K562 (cell line): ENCODE measurements at regions not wholly inside any gene's neighbourhood (a gene's known extent, or its start where the extent isn't known, plus 50 kb on each side); places are given as distances from the start of the nearest gene placed in this dataset.

ENCODE experiments used
- ATAC-seq: fragments of 200-7000 bp; cut with Tn5 transposase; 3 replicates; pipeline ENCODE4 v1.9.1; 2020; ENCODE audit warnings: moderate library complexity
- BruUV-seq: library from RNA; stranded (reverse); fragments of 400-500 nt; replicated peaks from 2 replicates; lab custom pipeline; 2021; lab: Mats Ljungman, UMichigan
- CTCF ChIA-PET: fragments of 300-600 bp; formaldehyde crosslinking; extraction: SDS; loops from one replicate; lab custom pipeline; 2021; ENCODE audit warnings: low intra/inter-chr PET ratio; lab: Yijun Ruan, JAX
- POLR2A ChIA-PET: fragments of 300-600, 350-650 bp; sonication (Branson Sonifier 250); formaldehyde crosslinking; extraction: SDS; loops from one replicate; lab custom pipeline; 2021; ENCODE audit warnings: antibody characterized with exemption, inconsistent platforms; lab: Yijun Ruan, JAX
- DNase-seq, 4 experiments: peaks; one replicate each; pipeline versions ENCODE4 v3.0.0 to v3.0.0-alpha.2; 2011 to 2018; ENCODE audit warnings: low spot score in 3 of 4, mixed read lengths in 3 of 4; ENCODE audit errors: extremely low read depth in 1 of 4
- FAIRE-seq: peaks from 2 replicates; lab custom pipeline; 2011; peaks lifted over from hg19 to GRCh38; lab: Jason Lieb, UNC
- H2AFZ ChIP-seq: 2 replicates; pipeline ENCODE4 v1.6.0; 2011; ENCODE audit warnings: low read depth, low read length, control low read depth, inconsistent platforms
- H3K27ac ChIP-seq: fragments of 200-600 bp; 3 replicates; pipeline ENCODE4 v1.8.0; 2011; ENCODE audit warnings: low read depth, mild to moderate bottlenecking, control low read depth, inconsistent platforms, low read length, moderate library complexity, mixed read lengths; ENCODE audit errors: extremely low read depth
- H3K27me3 ChIP-seq, 2 experiments: fragments of 300-600 bp in 1 of 2; 2 replicates in 1 of 2; 3 replicates in 1 of 2; pipeline versions ENCODE4 v1.6.0 to v1.8.0; 2011; ENCODE audit warnings: inconsistent platforms in 2 of 2, low read length in 2 of 2, mild to moderate bottlenecking in 1 of 2, mixed read lengths in 1 of 2, moderate library complexity in 1 of 2; ENCODE audit not compliant: control insufficient read depth in 2 of 2, insufficient read depth in 2 of 2
- H3K36me3 ChIP-seq: fragments of 300-600 bp; 3 replicates; pipeline ENCODE4 v1.8.0; 2011; ENCODE audit warnings: mild to moderate bottlenecking, low read length, inconsistent platforms; ENCODE audit not compliant: control insufficient read depth, insufficient read depth
- H3K4me1 ChIP-seq, 2 experiments: fragments of 200-600 bp in 1 of 2; replicated peaks in 1 of 2; 2 replicates in 1 of 2; 3 replicates in 1 of 2; pipeline versions ENCODE4 v1.5.1 to v1.8.0; 2011; ENCODE audit warnings: inconsistent platforms in 2 of 2, low read length in 2 of 2, mild to moderate bottlenecking in 1 of 2, mixed read lengths in 1 of 2, moderate library complexity in 1 of 2; ENCODE audit not compliant: control insufficient read depth in 2 of 2, insufficient read depth in 2 of 2
- H3K4me2 ChIP-seq: 2 replicates; pipeline ENCODE4 v1.6.1; 2011; ENCODE audit warnings: low read length, control low read depth, inconsistent platforms, mixed read lengths; ENCODE audit not compliant: insufficient read depth
- H3K4me3 ChIP-seq: fragments of 200-600 bp; sonication (generic), shearing (Covaris generic); 2 replicates; pipeline ENCODE4 v1.5.1; 2016; ENCODE audit warnings: control low read depth, inconsistent platforms
- H3K79me2 ChIP-seq: fragments of 200-600 bp; 3 replicates; pipeline ENCODE4 v1.8.0; 2011; ENCODE audit warnings: low read length, inconsistent platforms; ENCODE audit not compliant: control insufficient read depth, insufficient read depth
- H3K9ac ChIP-seq, 2 experiments: 2 replicates each; pipeline versions ENCODE4 v1.6.0 to v1.6.1; 2011; ENCODE audit warnings: low read depth in 2 of 2, low read length in 2 of 2, control low read depth in 1 of 2, inconsistent platforms in 1 of 2, mild to moderate bottlenecking in 1 of 2, mixed read lengths in 1 of 2; ENCODE audit not compliant: insufficient read depth in 1 of 2
- H3K9me1 ChIP-seq: one replicate; pipeline ENCODE4 v1.6.0; 2011; ENCODE audit warnings: inconsistent platforms, mild to moderate bottlenecking, low read length, moderate library complexity; ENCODE audit not compliant: control insufficient read depth, insufficient read depth
- H3K9me3 ChIP-seq: replicated peaks from 2 replicates; pipeline ENCODE4 v1.5.1; 2011; ENCODE audit warnings: low read depth, low read length, inconsistent platforms; ENCODE audit not compliant: control insufficient read depth, insufficient read depth
- H4K20me1 ChIP-seq: replicated peaks from 2 replicates; pipeline ENCODE4 v1.6.1; 2011; ENCODE audit warnings: low read length, inconsistent platforms, mixed read lengths; ENCODE audit not compliant: control insufficient read depth, insufficient read depth
- CEBPB ChIP-seq: fragments of 450-650 bp; IDR thresholded peaks from 2 replicates; pipeline ENCODE4 v1.6.1; 2016; ENCODE audit warnings: missing genetic modification characterization, missing compliant biosample characterization
- CREM ChIP-seq: IDR thresholded peaks from 2 replicates; pipeline ENCODE4 v1.6.1; 2014; ENCODE audit warnings: antibody characterized with exemption, low read depth
- RBM17 ChIP-seq: fragments of 200-400 bp; formaldehyde crosslinking; IDR thresholded peaks from 2 replicates; pipeline ENCODE4 v1.6.1; 2017; ENCODE audit warnings: low read depth, mild to moderate bottlenecking, low read length, borderline replicate concordance
- RBM22 ChIP-seq: fragments of 200-400 bp; formaldehyde crosslinking; IDR thresholded peaks from 2 replicates; pipeline ENCODE4 v1.6.1; 2018; ENCODE audit warnings: low read length, low read depth; ENCODE audit not compliant: poor library complexity, severe bottlenecking
- RNF2 ChIP-seq: sonication (generic); IDR thresholded peaks from 2 replicates; pipeline ENCODE4 v1.6.1; 2016
- SIX5 ChIP-seq, 2 experiments: IDR thresholded peaks; 2 replicates each; pipeline ENCODE4 v1.6.1; 2011; ENCODE audit warnings: low read length in 2 of 2, borderline replicate concordance in 1 of 2, low read depth in 1 of 2, mild to moderate bottlenecking in 1 of 2, moderate library complexity in 1 of 2; ENCODE audit not compliant: insufficient read depth in 1 of 2
- TCF7 ChIP-seq: sonication (generic); IDR thresholded peaks from 2 replicates; pipeline ENCODE4 v1.6.1; 2016; ENCODE audit warnings: antibody characterized with exemption, borderline replicate concordance
- ZNF24 ChIP-seq: fragments of 450-650 bp; IDR thresholded peaks from 2 replicates; pipeline ENCODE4 v1.6.1; 2016
- ZNF347 ChIP-seq: fragments of 450-650 bp; formaldehyde crosslinking; IDR thresholded peaks from 2 replicates; pipeline ENCODE4 v1.4.0; 2020; ENCODE audit warnings: low read depth, mild to moderate bottlenecking, moderate library complexity
- WGBS: fragments of 100-300 bp; shearing (Covaris generic); methylation state at CpG from one replicate; pipeline ENCODE4 v1.1.6; 2016; ENCODE audit warnings: low coverage, mixed read lengths; ENCODE audit not compliant: insufficient coverage; ENCODE audit errors: missing lambda C conversion rate; 5-methylcytosine and 5-hydroxymethylcytosine counted together
- in situ Hi-C: fragments of 300-500 bp; cut with MboI; formaldehyde crosslinking; loops from 4 replicates; pipeline ENCODE4 v1.15.0; 2018; ENCODE audit warnings: inconsistent platforms, mixed read lengths
- intact Hi-C: fragments of 100-400 bp; cut with micrococcal nuclease; formaldehyde crosslinking; loops from 2 replicates; pipeline ENCODE4 v1.14.2; 2022
- TF ChIP-seq, protein P1 (sequence below): sonication (generic); formaldehyde crosslinking; IDR thresholded peaks from 2 replicates; pipeline ENCODE4 v1.8.1; 2023; ENCODE audit warnings: mild to moderate bottlenecking, missing genetic modification reagents, moderate library complexity
- TF ChIP-seq, protein P2 (sequence below): fragments of 450-650 bp; formaldehyde crosslinking; IDR thresholded peaks from 2 replicates; pipeline ENCODE4 v1.4.0; 2022; ENCODE audit warnings: missing genetic modification characterization

DNA sequence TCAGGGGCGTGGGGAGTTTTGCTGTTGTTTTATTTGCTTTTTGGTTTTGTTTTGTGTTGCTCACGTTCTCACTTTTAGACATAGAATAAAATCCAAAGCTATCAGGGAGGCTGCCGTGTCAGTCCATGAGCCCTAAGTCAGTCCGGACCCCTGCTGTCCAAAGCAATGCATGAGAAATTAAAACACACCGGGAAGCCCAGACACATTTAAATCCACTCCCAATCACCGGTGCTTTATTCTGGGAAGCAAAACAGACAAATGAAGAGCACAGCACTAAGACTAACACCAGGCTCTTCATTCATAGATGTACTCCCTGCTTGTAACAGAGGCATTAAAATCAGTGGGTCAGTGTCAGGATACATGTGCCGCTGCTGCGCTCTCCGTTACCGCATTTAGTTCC lies 180.9 kb downstream of the IRX2 start:
- H3K4me3 ChIP-seq, result no peak overlapping the region
- H3K9ac ChIP-seq, result no peak overlapping the region
- no peak for FAIRE-seq
- POLR2A ChIA-PET, result no interaction called here
- in situ Hi-C loops, result no loop called here
- no peaks in the 10 kb centered on the region for H3K9me3 ChIP-seq
- H3K36me3 ChIP-seq, result no peaks in the 10 kb centered on the region
- H2AFZ ChIP-seq, result no peak overlapping the region
- CTCF ChIA-PET, result no interaction called here
- ATAC-seq, result no peak
- H3K4me2 ChIP-seq, result no peak overlapping the region
- H3K4me1 ChIP-seq, result no peaks in the 10 kb centered on the region
- peaks cover 0 to 12% of the 10 kb centered on the region in 2 experiments; a peak in 3 of 5 replicates for H3K27me3 ChIP-seq
- H3K27ac ChIP-seq, result no peak overlapping the region
- no peaks in the 10 kb centered on the region for H3K9me1 ChIP-seq
- no peak for DNase-seq
- H3K79me2 ChIP-seq, result no peaks in the 10 kb centered on the region
- no TSS peak for BruUV-seq
- H4K20me1 ChIP-seq, result no peaks in the 10 kb centered on the region
- WGBS, result under 1% methylated on average over 10 of the region's 10 CpGs
- TF ChIP-seq RNF2, result no peak
- TF ChIP-seq CEBPB (tag), result no peak
- no peak for TF ChIP-seq ZNF347 (CRISPR knock-in tag)
- TF ChIP-seq RBM17, result no peak
- no peak for TF ChIP-seq CREM
- TF ChIP-seq, protein P1, sequence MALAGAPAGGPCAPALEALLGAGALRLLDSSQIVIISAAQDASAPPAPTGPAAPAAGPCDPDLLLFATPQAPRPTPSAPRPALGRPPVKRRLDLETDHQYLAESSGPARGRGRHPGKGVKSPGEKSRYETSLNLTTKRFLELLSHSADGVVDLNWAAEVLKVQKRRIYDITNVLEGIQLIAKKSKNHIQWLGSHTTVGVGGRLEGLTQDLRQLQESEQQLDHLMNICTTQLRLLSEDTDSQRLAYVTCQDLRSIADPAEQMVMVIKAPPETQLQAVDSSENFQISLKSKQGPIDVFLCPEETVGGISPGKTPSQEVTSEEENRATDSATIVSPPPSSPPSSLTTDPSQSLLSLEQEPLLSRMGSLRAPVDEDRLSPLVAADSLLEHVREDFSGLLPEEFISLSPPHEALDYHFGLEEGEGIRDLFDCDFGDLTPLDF (CRISPR knock-in tag), result no peak
- TF ChIP-seq TCF7, result no peak
- no peak for TF ChIP-seq ZNF24
- TF ChIP-seq RBM22, result no peak
- no peak for TF ChIP-seq SIX5 (IDR thresholded peaks at IDR 0.05; ENCODE audit: borderline replicate concordance in 1 of 2, insufficient read depth in 1 of 2, low read depth in 1 of 2, low read length in 2 of 2)
- TF ChIP-seq, protein P2, sequence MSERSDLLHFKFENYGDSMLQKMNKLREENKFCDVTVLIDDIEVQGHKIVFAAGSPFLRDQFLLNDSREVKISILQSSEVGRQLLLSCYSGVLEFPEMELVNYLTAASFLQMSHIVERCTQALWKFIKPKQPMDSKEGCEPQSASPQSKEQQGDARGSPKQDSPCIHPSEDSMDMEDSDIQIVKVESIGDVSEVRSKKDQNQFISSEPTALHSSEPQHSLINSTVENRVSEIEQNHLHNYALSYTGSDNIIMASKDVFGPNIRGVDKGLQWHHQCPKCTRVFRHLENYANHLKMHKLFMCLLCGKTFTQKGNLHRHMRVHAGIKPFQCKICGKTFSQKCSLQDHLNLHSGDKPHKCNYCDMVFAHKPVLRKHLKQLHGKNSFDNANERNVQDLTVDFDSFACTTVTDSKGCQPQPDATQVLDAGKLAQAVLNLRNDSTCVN, result no peak
- intact Hi-C loops, result no loop called here
